H1 (cell line): ENCODE measurements at regions not wholly inside any gene's neighbourhood (a gene's known extent, or its start where the extent isn't known, plus 50 kb on each side); places are given as distances from the start of the nearest gene placed in this dataset.

Experiments
- CBX8 ChIP-seq: fragments of 300-800, 300-1000 bp; sonication (generic); IDR thresholded peaks from 2 replicates; pipeline ENCODE4 v1.7.1; 2016; ENCODE audit warnings: low read depth, low read length, borderline replicate concordance
- CEBPB ChIP-seq: IDR thresholded peaks from 2 replicates; pipeline ENCODE4 v1.6.1; 2012; ENCODE audit warnings: low read depth, low read length
- SIN3A ChIP-seq, 2 experiments: IDR thresholded peaks in 1 of 2; conservative IDR thresholded peaks in 1 of 2; 2 replicates each; pipeline ENCODE4 v1.6.1; 2011 to 2012; ENCODE audit warnings: low read length in 2 of 2, improper control_type of control experiment in 1 of 2, low read depth in 1 of 2, mild to moderate bottlenecking in 1 of 2
- SIX5 ChIP-seq: IDR thresholded peaks from 2 replicates; pipeline ENCODE4 v1.6.1; 2011; ENCODE audit warnings: mild to moderate bottlenecking, low read depth, low read length
- SUZ12 ChIP-seq: fragments of 200-600 bp; sonication (generic); IDR thresholded peaks from 2 replicates; pipeline ENCODE4 v1.6.1; 2012; ENCODE audit warnings: mild to moderate bottlenecking, inconsistent platforms, low read length, moderate library complexity, mixed read lengths
- TF ChIP-seq, protein P1 (sequence below): IDR thresholded peaks from 2 replicates; pipeline ENCODE4 v1.6.1; 2012; ENCODE audit warnings: inconsistent platforms
- TF ChIP-seq, protein P2 (sequence below): fragments of 300-600 bp; sonication (generic); IDR thresholded peaks from 2 replicates; pipeline ENCODE4 v1.7.1; 2012; ENCODE audit warnings: low read length, moderate library complexity, mild to moderate bottlenecking, inconsistent platforms; ENCODE audit not compliant: insufficient replicate concordance

DNA sequence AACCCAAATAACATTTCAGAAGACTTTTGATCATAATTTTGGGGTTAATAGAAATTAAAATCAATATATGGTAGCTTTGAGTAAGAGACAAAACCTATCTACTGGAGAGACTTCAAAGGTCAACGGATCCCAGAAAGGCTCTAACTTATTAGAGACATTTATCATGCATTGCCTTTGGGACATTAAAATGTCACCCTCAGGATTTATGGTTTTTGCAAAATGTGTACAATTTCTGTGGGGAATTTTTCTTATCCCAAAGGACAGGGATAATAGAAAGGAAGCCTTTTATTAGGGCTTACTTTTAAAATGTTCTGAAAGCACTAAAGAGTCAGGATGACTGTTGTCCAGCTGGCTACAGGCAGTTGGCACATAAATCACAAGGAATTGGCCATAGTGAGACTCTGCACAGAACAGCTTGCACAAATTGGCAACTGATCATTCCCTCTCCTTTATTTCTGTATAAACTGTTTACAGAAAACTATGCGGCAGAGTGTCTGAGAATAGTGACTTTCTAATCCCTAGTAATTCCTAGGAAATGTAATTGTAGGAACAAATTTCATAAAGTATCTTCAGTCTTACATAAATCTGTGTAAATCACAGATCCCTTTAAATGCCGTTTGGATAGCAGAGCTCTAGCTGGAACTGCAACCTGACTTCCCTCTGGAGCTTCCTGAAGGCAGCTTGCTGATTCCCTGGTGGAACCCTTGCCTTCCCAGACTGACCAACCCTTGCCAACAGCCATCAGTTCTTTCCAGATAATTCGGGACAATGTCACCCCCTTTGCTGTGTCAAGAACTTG is 201.1 kb upstream of the PREP start (continued):
- TF ChIP-seq, protein P1, sequence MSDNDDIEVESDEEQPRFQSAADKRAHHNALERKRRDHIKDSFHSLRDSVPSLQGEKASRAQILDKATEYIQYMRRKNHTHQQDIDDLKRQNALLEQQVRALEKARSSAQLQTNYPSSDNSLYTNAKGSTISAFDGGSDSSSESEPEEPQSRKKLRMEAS: no peak
- TF ChIP-seq SUZ12 (no peak), SIX5 (no peak), SIN3A (conservative IDR thresholded peaks at IDR 0.05 in 1 of 2, IDR thresholded peaks at IDR 0.05 in 1 of 2; ENCODE audit: low read depth in 1 of 2, low read length in 2 of 2) (no peak), CEBPB (no peak), CBX8 (no peak)
- TF ChIP-seq, protein P2, sequence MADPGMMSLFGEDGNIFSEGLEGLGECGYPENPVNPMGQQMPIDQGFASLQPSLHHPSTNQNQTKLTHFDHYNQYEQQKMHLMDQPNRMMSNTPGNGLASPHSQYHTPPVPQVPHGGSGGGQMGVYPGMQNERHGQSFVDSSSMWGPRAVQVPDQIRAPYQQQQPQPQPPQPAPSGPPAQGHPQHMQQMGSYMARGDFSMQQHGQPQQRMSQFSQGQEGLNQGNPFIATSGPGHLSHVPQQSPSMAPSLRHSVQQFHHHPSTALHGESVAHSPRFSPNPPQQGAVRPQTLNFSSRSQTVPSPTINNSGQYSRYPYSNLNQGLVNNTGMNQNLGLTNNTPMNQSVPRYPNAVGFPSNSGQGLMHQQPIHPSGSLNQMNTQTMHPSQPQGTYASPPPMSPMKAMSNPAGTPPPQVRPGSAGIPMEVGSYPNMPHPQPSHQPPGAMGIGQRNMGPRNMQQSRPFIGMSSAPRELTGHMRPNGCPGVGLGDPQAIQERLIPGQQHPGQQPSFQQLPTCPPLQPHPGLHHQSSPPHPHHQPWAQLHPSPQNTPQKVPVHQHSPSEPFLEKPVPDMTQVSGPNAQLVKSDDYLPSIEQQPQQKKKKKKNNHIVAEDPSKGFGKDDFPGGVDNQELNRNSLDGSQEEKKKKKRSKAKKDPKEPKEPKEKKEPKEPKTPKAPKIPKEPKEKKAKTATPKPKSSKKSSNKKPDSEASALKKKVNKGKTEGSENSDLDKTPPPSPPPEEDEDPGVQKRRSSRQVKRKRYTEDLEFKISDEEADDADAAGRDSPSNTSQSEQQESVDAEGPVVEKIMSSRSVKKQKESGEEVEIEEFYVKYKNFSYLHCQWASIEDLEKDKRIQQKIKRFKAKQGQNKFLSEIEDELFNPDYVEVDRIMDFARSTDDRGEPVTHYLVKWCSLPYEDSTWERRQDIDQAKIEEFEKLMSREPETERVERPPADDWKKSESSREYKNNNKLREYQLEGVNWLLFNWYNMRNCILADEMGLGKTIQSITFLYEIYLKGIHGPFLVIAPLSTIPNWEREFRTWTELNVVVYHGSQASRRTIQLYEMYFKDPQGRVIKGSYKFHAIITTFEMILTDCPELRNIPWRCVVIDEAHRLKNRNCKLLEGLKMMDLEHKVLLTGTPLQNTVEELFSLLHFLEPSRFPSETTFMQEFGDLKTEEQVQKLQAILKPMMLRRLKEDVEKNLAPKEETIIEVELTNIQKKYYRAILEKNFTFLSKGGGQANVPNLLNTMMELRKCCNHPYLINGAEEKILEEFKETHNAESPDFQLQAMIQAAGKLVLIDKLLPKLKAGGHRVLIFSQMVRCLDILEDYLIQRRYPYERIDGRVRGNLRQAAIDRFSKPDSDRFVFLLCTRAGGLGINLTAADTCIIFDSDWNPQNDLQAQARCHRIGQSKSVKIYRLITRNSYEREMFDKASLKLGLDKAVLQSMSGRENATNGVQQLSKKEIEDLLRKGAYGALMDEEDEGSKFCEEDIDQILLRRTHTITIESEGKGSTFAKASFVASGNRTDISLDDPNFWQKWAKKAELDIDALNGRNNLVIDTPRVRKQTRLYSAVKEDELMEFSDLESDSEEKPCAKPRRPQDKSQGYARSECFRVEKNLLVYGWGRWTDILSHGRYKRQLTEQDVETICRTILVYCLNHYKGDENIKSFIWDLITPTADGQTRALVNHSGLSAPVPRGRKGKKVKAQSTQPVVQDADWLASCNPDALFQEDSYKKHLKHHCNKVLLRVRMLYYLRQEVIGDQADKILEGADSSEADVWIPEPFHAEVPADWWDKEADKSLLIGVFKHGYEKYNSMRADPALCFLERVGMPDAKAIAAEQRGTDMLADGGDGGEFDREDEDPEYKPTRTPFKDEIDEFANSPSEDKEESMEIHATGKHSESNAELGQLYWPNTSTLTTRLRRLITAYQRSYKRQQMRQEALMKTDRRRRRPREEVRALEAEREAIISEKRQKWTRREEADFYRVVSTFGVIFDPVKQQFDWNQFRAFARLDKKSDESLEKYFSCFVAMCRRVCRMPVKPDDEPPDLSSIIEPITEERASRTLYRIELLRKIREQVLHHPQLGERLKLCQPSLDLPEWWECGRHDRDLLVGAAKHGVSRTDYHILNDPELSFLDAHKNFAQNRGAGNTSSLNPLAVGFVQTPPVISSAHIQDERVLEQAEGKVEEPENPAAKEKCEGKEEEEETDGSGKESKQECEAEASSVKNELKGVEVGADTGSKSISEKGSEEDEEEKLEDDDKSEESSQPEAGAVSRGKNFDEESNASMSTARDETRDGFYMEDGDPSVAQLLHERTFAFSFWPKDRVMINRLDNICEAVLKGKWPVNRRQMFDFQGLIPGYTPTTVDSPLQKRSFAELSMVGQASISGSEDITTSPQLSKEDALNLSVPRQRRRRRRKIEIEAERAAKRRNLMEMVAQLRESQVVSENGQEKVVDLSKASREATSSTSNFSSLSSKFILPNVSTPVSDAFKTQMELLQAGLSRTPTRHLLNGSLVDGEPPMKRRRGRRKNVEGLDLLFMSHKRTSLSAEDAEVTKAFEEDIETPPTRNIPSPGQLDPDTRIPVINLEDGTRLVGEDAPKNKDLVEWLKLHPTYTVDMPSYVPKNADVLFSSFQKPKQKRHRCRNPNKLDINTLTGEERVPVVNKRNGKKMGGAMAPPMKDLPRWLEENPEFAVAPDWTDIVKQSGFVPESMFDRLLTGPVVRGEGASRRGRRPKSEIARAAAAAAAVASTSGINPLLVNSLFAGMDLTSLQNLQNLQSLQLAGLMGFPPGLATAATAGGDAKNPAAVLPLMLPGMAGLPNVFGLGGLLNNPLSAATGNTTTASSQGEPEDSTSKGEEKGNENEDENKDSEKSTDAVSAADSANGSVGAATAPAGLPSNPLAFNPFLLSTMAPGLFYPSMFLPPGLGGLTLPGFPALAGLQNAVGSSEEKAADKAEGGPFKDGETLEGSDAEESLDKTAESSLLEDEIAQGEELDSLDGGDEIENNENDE: no peak
